ENCODE measurements at regions not wholly inside any gene's neighbourhood (a gene's known extent, or its start where the extent isn't known, plus 50 kb on each side); places are given as distances from the start of the nearest gene placed in this dataset.

GRCh38 chr18:67300498-67300897 lies 216.0 kb downstream of the DSEL start:
- peaks cover 16% of the 10 kb centered on the region for H3K36me3 Mint-ChIP-seq
- H3K4me1 Mint-ChIP-seq, result no peaks in the 10 kb centered on the region
- H3K9me3 Mint-ChIP-seq, result peaks cover 23% of the 10 kb centered on the region
- no peak overlapping the region for H3K4me3 Mint-ChIP-seq
- H3K27me3 Mint-ChIP-seq (ENCODE audit: low read depth), result no peaks in the 10 kb centered on the region
- CTCF ChIA-PET, result no interaction called here
- DNase-seq (ENCODE audit: low spot score) (peak; percentile 17), ATAC-seq (no peak)
- no peak for TF ChIP-seq NR1H2 (CRISPR knock-in tag; IDR thresholded peaks at IDR 0.05)
- TF ChIP-seq EMX1 (CRISPR knock-in tag; IDR thresholded peaks at IDR 0.05), result no peak
- no peak for TF ChIP-seq ATF1 (CRISPR knock-in tag; IDR thresholded peaks at IDR 0.05)
- no peak for TF ChIP-seq GABPB1 (CRISPR knock-in tag; IDR thresholded peaks at IDR 0.05)
- POLR2A ChIA-PET, result no interaction called here
- no peak overlapping the region for H3K27ac Mint-ChIP-seq

- ChIA-PET POLR2A (no interaction called here), CTCF (interaction anchor here (0.6 kb wide), 1 partner anchor 138 kb away, joined by 3 read pairs; no protein-coding TSS in a partner anchor)
- Mint-ChIP-seq H3K4me3 (no peak overlapping the region), H3K4me1 (no peaks in the 10 kb centered on the region), H3K27ac (no peak overlapping the region; the same call in 1 of the 2 replicates), H3K9me3 (peaks cover 22% of the 10 kb centered on the region), H3K27me3 (ENCODE audit: low read depth) (no peaks in the 10 kb centered on the region), H3K36me3 (no peaks in the 10 kb centered on the region)
- DNase-seq (ENCODE audit: low spot score) (no peak), ATAC-seq (no peak)
- no peak for TF ChIP-seq HMGXB4 (CRISPR knock-in tag; IDR thresholded peaks at IDR 0.05)
- no peak for TF ChIP-seq ZNF416 (CRISPR knock-in tag; IDR thresholded peaks at IDR 0.05)
- no peak for TF ChIP-seq ATF6 (CRISPR knock-in tag; IDR thresholded peaks at IDR 0.05)
- TF ChIP-seq NR2C2 (CRISPR knock-in tag; IDR thresholded peaks at IDR 0.05), result no peak
- TF ChIP-seq KAT7 (CRISPR knock-in tag; IDR thresholded peaks at IDR 0.05; ENCODE audit: borderline replicate concordance), result no peak
- TF ChIP-seq E2F1 (CRISPR knock-in tag; IDR thresholded peaks at IDR 0.05), result no peak
- TF ChIP-seq GTF2I (CRISPR knock-in tag; conservative IDR thresholded peaks at IDR 0.05), result no peak
These were observed 223.7 kb downstream of the DSEL start for GRCh38 chr18:67292814-67293213.

- H3K4me3 Mint-ChIP-seq, result no peak overlapping the region
- H3K27ac Mint-ChIP-seq, result no peak overlapping the region
- ChIA-PET CTCF (no interaction called here), POLR2A (no interaction called here)
- H3K27me3 Mint-ChIP-seq (ENCODE audit: low read depth), result no peaks in the 10 kb centered on the region
- DNase-seq (ENCODE audit: low spot score) (no peak), ATAC-seq (no peak)
- H3K36me3 Mint-ChIP-seq, result no peaks in the 10 kb centered on the region
- H3K4me1 Mint-ChIP-seq, result no peaks in the 10 kb centered on the region
- H3K9me3 Mint-ChIP-seq, result peaks cover 19% of the 10 kb centered on the region
- TF ChIP-seq E2F5 (CRISPR knock-in tag; IDR thresholded peaks at IDR 0.05) (no peak), SMAD3 (CRISPR knock-in tag; IDR thresholded peaks at IDR 0.05; ENCODE audit: borderline replicate concordance) (no peak), ERG (CRISPR knock-in tag; IDR thresholded peaks at IDR 0.05) (no peak), CTCF (IDR thresholded peaks at IDR 0.05) (no peak), NR2C2 (CRISPR knock-in tag; IDR thresholded peaks at IDR 0.05) (no peak), ZSCAN18 (CRISPR knock-in tag; IDR thresholded peaks at IDR 0.05) (no peak), E2F1 (CRISPR knock-in tag; IDR thresholded peaks at IDR 0.05) (no peak), PRDM15 (CRISPR knock-in tag; IDR thresholded peaks at IDR 0.05) (no peak)
These were observed 226.1 kb downstream of the DSEL start for GRCh38 chr18:67290421-67290820.
